ENCODE measurements at regions not wholly inside any gene's neighbourhood (a gene's known extent, or its start where the extent isn't known, plus 50 kb on each side); places are given as distances from the start of the nearest gene placed in this dataset.

DNA sequence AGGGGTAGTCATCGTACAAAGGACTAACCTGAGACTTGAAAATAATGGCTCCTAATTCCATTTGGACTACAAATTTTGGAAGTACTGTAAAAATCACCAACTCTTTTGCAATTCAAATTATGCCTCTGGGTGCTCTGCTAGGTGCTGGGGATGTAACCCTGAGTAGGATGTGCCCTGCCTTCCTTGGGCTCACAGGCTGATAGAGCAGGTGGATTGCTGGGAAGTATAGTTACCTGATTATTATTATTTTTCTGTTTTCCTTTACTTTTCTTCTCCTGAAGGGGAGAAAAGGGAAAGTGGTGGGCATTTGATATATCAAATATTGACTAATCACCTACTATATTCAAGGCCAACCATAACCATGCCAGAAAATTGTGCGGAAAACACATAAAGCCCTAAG, 119.3 kb upstream of the RIOK3 start:
- Histone ChIP-seq H3K27ac (no peak overlapping the region), H3K9me3 (replicated peaks) (no peaks in the 10 kb centered on the region), H3K36me3 (no peaks in the 10 kb centered on the region), H3K4me1 (no peaks in the 10 kb centered on the region), H3K4me3 (no peak overlapping the region), H3K27me3 (no peaks in the 10 kb centered on the region)
- DNase-seq, result no peak

DNA sequence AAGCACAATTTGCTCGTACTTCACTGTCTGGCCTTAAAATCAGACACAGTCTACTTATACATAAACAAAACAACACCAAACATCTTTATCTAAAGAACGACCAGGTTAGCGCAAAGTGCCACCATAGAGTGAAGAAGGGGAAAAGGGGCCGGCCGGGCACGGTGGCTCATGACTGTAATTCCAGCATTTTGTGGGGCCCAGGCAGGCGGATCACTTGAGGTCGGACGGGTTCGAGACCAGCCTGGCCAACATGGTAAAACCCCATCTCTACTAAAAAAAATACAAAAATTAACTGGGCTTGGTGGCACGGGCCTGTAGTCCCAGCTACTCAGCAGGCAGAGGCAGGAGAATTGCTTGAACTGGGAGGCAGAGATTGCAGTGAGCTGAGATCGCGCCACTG, 118.5 kb upstream of the RIOK3 start:
- no peak for DNase-seq
- Histone ChIP-seq H3K4me3 (no peak overlapping the region), H3K27ac (no peak overlapping the region), H3K27me3 (no peaks in the 10 kb centered on the region), H3K4me1 (no peaks in the 10 kb centered on the region), H3K36me3 (no peaks in the 10 kb centered on the region), H3K9me3 (replicated peaks) (no peaks in the 10 kb centered on the region)

DNA sequence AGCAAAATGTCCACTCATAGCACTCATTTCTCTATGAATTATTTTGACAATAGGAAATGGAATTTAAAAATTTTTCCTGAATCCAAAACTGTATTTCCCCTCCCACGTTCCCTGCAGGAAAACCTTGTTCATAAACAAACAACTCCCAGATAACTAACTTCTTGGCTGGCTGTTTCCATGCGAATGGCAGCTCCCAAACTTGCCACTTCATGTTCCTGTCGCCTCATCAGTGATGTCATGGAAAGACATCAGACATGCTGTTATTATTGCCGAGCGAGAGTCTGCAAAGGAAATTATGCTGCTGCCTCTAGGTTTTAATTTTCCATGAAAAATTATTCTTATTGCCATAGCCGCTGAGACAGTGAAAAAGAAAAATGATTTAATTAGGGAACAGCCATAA, 117.0 kb upstream of the RIOK3 start:
- no peak for DNase-seq
- Histone ChIP-seq H3K4me3 (no peak overlapping the region), H3K27me3 (no peaks in the 10 kb centered on the region), H3K4me1 (no peaks in the 10 kb centered on the region), H3K27ac (no peak overlapping the region), H3K9me3 (replicated peaks) (no peaks in the 10 kb centered on the region), H3K36me3 (no peaks in the 10 kb centered on the region)

DNA sequence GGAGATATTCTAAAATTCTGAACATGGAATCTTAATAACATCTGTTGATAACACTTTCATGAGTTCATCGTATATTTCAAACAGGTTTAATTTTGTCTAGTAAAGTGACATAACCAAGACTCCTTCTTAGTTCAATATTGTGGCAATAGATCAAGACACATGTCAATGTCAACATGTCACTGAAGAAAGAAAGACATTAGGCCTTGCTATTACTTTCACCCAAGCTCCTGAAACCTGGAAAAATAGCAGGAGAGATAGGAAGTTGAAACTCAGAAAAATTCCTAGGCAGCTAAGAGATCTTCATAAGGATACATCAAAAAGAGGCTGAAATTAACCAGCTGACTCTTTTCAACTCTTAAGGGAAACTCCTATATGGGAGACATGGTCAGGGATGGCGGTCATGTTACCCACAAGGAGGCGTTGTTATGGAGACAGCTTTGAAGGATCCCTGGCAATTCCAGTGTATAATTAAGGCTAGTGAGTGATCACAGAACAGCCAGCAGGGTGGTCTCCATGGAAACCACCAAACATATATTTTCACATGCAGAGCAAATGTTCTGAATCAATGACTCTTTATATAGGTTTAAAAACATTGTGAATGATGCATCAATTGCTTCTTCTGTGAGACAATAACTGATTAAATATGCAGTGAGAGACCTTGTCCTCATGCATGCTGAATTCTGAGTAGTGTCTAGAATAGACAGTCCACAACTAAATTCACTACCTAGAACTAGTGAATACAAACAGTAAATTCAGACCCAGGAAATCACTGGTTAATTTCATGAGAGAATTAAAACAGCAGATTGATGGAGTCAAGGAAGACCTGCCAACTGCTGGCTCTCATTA, 115.3 kb upstream of the RIOK3 start:
- Histone ChIP-seq H3K36me3 (no peaks in the 10 kb centered on the region), H3K4me3 (no peak overlapping the region), H3K27me3 (no peaks in the 10 kb centered on the region), H3K4me1 (no peaks in the 10 kb centered on the region), H3K27ac (no peak overlapping the region), H3K9me3 (replicated peaks) (no peaks in the 10 kb centered on the region)
- DNase-seq, result peak in 1 of 2 experiments; percentile 10

DNA sequence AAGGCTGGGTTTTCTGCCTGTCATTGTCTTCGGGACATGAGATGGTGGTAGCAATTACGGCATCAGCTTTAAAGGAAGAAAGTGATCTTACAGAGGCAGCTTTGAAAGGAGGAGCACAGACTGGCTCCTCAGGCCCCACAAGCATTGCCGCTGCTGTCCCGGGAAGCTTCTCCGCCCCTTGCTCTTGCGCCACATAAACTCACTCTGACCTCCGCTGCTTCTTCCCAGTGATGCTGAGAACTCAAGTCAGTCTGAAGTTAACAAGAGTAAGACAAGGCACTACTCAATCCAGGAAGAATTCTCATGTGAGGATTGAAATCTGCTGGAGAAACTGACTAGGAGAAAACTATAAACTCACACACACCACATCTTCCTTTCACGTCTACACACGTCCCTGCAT, 112.4 kb upstream of the RIOK3 start:
- no peaks in the 10 kb centered on the region for H3K9me3 ChIP-seq (replicated peaks)
- H3K27ac ChIP-seq, result no peak overlapping the region
- no peaks in the 10 kb centered on the region for H3K36me3 ChIP-seq
- no peak overlapping the region for H3K4me3 ChIP-seq
- H3K27me3 ChIP-seq, result no peaks in the 10 kb centered on the region
- no peak for DNase-seq
- H3K4me1 ChIP-seq, result no peaks in the 10 kb centered on the region

DNA sequence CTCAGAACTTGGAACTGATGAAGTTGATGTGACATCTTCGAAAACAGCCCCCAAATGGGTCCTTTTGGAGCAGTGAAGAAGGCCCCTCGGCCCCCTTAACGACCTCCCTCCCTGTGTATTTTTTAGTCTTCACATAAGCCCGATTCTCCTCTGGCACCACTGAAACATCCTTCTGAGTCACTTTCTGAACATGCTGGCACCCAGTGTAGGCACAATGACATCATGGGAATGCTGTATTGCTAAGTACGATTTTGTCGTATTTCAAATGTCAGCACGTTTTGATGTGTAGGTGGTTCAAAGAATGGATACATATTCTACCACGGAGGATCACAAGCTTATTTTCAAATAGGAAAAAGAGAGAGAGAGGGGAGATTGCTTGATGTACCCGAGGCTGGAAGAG, 111.7 kb upstream of the RIOK3 start:
- no peak overlapping the region for H3K27ac ChIP-seq
- H3K9me3 ChIP-seq (replicated peaks), result no peaks in the 10 kb centered on the region
- no peaks in the 10 kb centered on the region for H3K4me1 ChIP-seq
- no peaks in the 10 kb centered on the region for H3K36me3 ChIP-seq
- H3K4me3 ChIP-seq, result no peak overlapping the region
- no peak for DNase-seq
- H3K27me3 ChIP-seq, result no peaks in the 10 kb centered on the region

DNA sequence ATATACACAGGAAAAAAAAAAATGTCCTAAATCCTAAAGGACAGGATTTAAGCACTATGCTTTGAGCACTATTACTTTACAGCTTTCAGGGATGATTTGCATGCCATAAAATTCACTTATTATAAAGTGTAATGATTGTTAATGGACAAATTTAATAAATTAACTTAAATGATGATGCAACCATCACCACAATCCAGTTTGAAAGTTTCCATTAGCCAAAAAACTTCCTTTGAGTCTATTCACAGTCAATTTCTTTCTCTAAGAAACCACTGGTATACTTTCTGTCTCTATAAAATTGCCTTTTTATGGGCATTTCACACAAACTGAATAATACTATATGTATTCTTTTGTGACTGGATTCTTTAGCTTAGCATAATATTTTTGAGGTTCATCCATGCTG, 111.1 kb upstream of the RIOK3 start:
- Histone ChIP-seq H3K9me3 (replicated peaks) (no peaks in the 10 kb centered on the region), H3K27ac (no peak overlapping the region), H3K27me3 (no peaks in the 10 kb centered on the region), H3K4me1 (no peaks in the 10 kb centered on the region), H3K36me3 (no peaks in the 10 kb centered on the region), H3K4me3 (no peak overlapping the region)
- DNase-seq, result no peak

DNA sequence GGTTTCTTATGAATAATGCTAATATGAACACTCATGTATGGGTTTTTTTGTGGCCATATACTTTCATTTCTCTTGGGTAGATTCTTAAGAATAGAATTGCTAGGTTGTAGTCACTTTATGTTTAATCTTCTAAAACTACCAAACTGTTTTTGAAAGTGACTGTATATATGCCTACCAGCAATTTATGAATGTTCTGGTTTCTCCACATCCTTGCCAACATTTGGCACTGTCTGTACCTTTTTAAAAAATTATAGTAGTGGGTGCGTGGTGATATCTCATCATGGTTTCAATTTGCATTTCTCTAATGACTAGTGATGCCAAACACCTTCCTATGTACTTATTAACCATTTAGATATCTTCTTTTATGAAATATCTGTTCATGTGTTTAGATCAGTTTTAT, 110.6 kb upstream of the RIOK3 start:
- no peak for DNase-seq
- H3K4me3 ChIP-seq, result no peak overlapping the region
- H3K27me3 ChIP-seq, result no peaks in the 10 kb centered on the region
- no peaks in the 10 kb centered on the region for H3K36me3 ChIP-seq
- H3K27ac ChIP-seq, result no peak overlapping the region
- no peaks in the 10 kb centered on the region for H3K9me3 ChIP-seq (replicated peaks)
- no peaks in the 10 kb centered on the region for H3K4me1 ChIP-seq

DNA sequence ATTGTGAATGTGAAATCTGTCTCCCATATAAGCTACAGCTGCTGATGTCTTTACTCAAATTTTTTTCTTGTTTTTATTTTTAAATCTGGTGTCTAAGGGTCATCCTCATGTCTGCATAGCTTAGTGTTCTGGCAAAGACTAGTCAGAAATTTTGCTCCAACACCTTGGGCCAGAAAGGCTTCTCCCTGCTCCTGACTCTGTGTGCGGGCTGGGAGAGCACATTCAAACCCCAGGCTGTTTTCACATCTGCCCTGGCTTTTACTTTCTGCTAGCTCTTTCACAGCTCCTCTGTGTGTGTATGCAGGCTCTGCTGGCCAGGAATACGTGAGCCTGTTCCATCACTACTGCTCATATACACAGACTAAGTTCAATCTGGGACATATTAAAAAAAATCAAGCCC, 102.9 kb upstream of the RIOK3 start:
- Histone ChIP-seq H3K27ac (no peak overlapping the region), H3K27me3 (no peaks in the 10 kb centered on the region), H3K4me1 (no peaks in the 10 kb centered on the region), H3K36me3 (no peaks in the 10 kb centered on the region), H3K9me3 (replicated peaks) (no peaks in the 10 kb centered on the region), H3K4me3 (no peak overlapping the region)
- DNase-seq, result no peak

DNA sequence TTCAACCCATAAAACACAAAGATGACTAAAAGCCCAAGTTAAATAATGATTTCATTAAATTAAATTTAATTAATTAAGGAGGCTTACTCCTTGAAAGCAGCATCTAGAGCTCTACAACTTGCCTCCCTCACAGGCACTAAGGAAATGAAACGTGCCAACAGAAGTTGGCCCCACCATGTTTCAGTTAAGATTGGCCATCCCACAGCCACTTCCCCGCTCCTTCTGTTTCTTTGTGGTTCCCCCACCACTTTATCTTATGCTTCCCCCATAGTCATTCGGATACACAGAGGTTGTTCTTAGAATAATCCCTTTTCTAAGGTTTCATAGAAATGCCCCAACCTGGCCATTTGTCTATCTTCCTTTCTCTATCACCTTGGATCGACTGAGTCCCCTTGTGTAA, 101.6 kb upstream of the RIOK3 start:
- DNase-seq, result no peak
- no peak overlapping the region for H3K4me3 ChIP-seq
- no peaks in the 10 kb centered on the region for H3K27me3 ChIP-seq
- H3K36me3 ChIP-seq, result no peaks in the 10 kb centered on the region
- H3K4me1 ChIP-seq, result no peaks in the 10 kb centered on the region
- no peak overlapping the region for H3K27ac ChIP-seq
- H3K9me3 ChIP-seq (replicated peaks), result no peaks in the 10 kb centered on the region

DNA sequence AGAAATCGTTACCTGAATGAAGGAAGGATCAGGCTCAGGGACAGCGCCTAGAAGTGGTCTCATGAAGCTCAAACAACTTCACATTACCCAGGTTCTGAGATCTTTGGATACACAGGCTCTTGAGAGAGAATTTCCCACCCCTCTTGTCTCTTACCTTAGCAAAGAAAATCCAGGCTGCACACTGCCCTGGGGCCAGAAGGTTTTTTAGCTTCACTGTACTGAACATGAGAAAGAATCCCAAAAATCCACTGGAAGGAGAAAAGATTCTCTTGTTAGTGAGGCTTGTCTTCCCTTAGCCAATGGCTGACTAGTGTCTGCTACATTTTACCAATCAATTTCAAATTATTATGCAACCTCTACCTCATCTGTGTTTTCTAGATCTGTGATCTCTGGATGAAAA, 101.0 kb upstream of the RIOK3 start:
- no peak for DNase-seq
- no peaks in the 10 kb centered on the region for H3K9me3 ChIP-seq (replicated peaks)
- H3K27ac ChIP-seq, result no peak overlapping the region
- H3K27me3 ChIP-seq, result no peaks in the 10 kb centered on the region
- H3K36me3 ChIP-seq, result no peaks in the 10 kb centered on the region
- H3K4me3 ChIP-seq, result no peak overlapping the region
- no peaks in the 10 kb centered on the region for H3K4me1 ChIP-seq

DNA sequence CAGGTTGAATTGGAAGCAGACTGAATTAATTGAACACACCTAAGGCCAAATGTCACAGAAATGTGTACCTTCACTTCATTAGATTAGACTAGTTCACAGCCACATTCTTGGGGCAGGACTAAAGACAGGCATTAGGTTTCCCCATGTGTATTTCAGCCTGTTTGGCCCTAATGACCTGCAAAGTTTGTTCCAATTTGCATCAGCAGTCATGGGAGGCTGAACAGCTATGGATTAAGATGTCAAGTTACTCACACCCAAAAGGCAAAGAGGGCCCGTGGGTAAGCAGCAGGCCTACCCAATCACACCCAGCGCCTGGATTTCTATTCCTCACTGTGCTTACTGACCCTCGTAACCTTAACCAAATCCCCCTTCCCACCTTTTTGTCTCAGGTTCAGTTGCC, 99.6 kb upstream of the RIOK3 start:
- Histone ChIP-seq H3K9me3 (replicated peaks) (no peaks in the 10 kb centered on the region), H3K27ac (no peak overlapping the region), H3K27me3 (no peaks in the 10 kb centered on the region), H3K4me3 (no peak overlapping the region), H3K4me1 (no peaks in the 10 kb centered on the region), H3K36me3 (no peaks in the 10 kb centered on the region)
- DNase-seq, result no peak

DNA sequence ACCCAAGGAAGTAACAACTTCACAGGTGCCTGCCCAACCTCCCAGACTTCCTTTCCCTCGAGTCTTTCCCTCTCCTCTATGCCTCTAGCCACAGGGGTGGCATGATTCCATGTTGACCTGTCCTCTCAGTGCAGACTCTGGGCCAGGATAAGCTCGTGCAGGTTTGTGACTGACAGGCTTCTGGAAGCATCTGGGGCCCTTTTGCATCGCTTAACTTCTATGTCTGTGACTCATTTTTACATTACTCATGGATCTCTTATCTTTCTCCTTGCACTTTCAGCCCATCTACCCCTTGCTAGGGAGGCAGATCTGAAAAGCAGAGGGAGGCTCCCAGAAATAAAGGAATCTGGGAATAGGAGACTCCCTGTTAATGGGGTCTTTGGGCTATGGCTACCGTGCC, 98.5 kb upstream of the RIOK3 start:
- no peak for DNase-seq
- no peak overlapping the region for H3K27ac ChIP-seq
- H3K4me3 ChIP-seq, result no peak overlapping the region
- H3K27me3 ChIP-seq, result no peaks in the 10 kb centered on the region
- no peaks in the 10 kb centered on the region for H3K36me3 ChIP-seq
- H3K4me1 ChIP-seq, result no peaks in the 10 kb centered on the region
- no peaks in the 10 kb centered on the region for H3K9me3 ChIP-seq (replicated peaks)

DNA sequence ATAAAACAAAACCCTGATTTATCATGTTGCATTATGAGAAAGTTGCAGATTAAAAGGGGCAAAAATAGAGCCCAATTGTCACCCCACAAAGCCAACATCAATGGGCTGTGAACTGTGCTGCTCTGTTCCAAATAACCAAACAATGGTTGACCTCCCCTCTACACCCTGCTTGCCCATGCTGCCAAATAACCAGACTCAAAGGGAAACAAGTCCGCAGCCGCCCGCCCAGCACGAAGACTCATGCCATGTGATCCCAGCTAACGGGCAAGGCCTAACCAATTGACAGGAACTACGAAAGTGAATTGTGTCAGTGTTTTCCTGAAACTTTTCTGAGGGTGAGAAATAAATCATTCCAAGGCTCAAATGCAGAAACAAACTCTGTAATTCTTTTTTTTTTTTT, 97.9 kb upstream of the RIOK3 start:
- Histone ChIP-seq H3K27me3 (no peaks in the 10 kb centered on the region), H3K4me1 (no peaks in the 10 kb centered on the region)
- no peak for DNase-seq

DNA sequence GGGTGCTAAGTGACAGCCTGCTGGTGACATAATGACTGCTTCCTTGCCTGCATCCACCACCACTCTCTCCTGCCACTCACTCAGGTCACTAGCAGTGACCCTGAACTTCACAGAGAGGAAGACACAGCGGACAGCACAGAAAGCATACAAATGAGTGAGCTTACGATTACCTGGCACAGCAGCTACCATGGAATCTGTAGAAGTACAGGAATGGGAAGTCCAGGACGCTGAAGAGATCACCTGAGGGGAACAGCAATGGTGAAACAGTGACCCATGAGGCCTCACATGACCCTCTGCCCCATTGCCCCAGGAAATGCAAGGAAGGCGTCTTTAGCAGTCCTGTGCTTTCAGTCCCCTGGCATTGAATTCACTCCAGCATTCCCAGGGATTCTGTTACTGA, 96.7 kb upstream of the RIOK3 start:
- Histone ChIP-seq H3K4me3 (no peak overlapping the region), H3K9me3 (replicated peaks) (no peaks in the 10 kb centered on the region), H3K27me3 (no peaks in the 10 kb centered on the region), H3K36me3 (no peaks in the 10 kb centered on the region), H3K27ac (no peak overlapping the region), H3K4me1 (no peaks in the 10 kb centered on the region)
- DNase-seq, result no peak

More for the DNA sequence above, 97.9 kb upstream of the RIOK3 start:
- Histone ChIP-seq H3K9me3 (replicated peaks) (no peaks in the 10 kb centered on the region), H3K4me3 (no peak overlapping the region), H3K36me3 (no peaks in the 10 kb centered on the region), H3K27ac (no peak overlapping the region)

DNA sequence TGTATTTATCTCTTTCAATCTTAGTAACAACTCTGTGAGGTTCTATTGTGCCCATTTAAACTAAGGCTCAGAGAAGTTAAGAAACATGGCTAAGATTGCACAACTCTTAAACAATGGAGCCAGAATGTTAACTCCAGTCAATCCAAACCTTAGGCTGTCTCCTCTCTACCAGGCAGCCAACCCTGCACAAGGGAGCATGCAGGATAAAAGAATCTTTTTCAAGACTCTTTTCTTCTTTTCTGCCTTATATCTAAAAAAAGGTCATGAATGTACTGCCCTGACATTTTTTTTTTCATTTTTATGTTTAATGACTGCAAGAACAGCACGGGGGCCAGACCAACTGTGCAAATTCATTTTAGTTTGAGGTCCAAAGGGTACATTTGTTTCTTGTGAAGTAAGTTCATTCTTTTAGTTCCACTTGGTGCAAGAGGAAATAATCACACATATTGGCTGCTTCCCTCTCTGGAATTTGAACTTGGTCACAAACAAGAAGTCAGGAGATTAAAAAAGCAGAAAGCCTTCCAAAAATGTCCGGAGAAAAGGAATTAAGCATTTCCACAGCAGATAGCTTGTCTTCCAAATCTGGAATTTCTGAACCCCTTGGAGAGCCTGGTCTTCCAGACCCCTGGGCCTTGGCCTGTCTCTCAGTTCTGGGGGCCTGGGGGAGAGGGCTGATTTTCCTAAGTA, 96.0 kb upstream of the RIOK3 start:
- H3K4me1 ChIP-seq, result no peaks in the 10 kb centered on the region
- DNase-seq, result no peak
- H3K4me3 ChIP-seq, result no peak overlapping the region
- no peaks in the 10 kb centered on the region for H3K27me3 ChIP-seq
- no peaks in the 10 kb centered on the region for H3K9me3 ChIP-seq (replicated peaks)
- no peaks in the 10 kb centered on the region for H3K36me3 ChIP-seq
- no peak overlapping the region for H3K27ac ChIP-seq
